ENCODE measurements at regions not wholly inside any gene's neighbourhood (a gene's known extent, or its start where the extent isn't known, plus 50 kb on each side); places are given as distances from the start of the nearest gene placed in this dataset.

DNA sequence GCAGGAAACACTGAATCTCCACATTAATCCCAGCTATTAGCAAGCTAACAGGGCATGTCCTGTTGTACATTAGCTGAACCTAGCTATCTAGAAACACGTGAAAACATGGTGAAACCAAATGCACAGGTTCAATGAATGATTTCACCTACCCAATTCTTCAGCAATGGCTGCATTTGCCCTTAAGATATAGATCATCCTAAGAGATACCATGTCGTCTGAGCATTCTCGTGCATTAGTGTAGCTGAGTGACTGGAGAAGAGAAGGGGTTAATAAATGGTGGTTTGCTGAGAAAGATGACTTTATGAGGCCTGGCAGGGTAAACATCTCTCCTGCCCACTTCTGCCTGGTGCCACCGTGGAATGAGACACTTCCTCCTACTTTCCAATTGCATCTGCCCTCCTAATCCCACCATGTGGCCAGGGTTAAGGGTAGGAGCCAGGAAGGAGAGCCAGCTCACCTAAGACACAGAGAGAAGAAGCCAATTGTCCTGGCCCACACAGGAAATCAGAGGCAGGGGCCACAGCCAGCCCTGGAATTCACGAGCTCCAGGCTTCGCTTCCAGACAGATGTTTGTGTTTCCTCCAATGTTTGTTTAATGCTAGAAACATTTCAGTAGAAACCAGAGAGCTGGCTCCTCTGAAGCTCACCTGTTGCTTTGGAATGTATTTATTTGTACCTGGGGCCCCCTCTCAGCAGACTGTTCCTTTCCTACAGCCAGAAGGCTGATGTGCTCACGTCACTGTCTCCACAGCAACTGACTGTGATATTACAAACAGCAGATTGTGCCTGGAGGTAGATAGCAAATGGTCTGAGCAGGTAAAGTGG, 126.0 kb upstream of the PARP11 start:
- H3K27me3 Mint-ChIP-seq (ENCODE audit: low read depth): peaks cover 55% of the 10 kb centered on the region
- peaks cover 8% of the 10 kb centered on the region for H3K9me3 Mint-ChIP-seq (ENCODE audit: low read depth)
- H3K27ac Mint-ChIP-seq (ENCODE audit: unreplicated experiment): no peak overlapping the region
- H3K36me3 Mint-ChIP-seq (ENCODE audit: low read depth): no peaks in the 10 kb centered on the region
- TF ChIP-seq, protein P1, sequence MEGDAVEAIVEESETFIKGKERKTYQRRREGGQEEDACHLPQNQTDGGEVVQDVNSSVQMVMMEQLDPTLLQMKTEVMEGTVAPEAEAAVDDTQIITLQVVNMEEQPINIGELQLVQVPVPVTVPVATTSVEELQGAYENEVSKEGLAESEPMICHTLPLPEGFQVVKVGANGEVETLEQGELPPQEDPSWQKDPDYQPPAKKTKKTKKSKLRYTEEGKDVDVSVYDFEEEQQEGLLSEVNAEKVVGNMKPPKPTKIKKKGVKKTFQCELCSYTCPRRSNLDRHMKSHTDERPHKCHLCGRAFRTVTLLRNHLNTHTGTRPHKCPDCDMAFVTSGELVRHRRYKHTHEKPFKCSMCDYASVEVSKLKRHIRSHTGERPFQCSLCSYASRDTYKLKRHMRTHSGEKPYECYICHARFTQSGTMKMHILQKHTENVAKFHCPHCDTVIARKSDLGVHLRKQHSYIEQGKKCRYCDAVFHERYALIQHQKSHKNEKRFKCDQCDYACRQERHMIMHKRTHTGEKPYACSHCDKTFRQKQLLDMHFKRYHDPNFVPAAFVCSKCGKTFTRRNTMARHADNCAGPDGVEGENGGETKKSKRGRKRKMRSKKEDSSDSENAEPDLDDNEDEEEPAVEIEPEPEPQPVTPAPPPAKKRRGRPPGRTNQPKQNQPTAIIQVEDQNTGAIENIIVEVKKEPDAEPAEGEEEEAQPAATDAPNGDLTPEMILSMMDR (IDR thresholded peaks at IDR 0.05): no peak
- no peak for DNase-seq (ENCODE audit: low spot score)
- H3K4me1 Mint-ChIP-seq (ENCODE audit: low read depth): no peaks in the 10 kb centered on the region
- no peak overlapping the region for H3K4me3 Mint-ChIP-seq (ENCODE audit: unreplicated experiment)

DNA sequence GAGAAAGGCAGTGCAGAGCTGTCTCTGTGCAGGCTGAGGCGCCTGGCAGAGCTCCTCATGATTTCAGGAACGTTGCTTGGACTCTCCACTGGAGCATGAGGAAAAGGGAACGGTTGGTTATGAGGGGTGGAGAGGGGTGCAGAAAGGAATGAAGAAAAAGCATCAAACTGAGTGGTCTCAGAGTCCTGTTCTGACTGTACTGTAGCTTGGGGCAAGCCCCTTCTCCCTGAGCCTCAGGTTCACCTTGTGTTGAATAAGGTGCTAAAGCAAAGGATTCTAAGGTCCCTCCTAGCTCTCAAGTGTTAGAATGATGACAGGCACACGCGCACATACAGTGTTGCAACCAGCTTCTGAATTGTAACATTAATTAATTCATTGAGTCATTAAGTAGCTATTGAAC, 125.2 kb upstream of the PARP11 start:
- Mint-ChIP-seq H3K27ac (ENCODE audit: unreplicated experiment) (no peak overlapping the region), H3K4me3 (ENCODE audit: unreplicated experiment) (no peak overlapping the region), H3K27me3 (ENCODE audit: low read depth) (peaks cover 58% of the 10 kb centered on the region), H3K4me1 (ENCODE audit: low read depth) (no peaks in the 10 kb centered on the region), H3K36me3 (ENCODE audit: low read depth) (no peaks in the 10 kb centered on the region), H3K9me3 (ENCODE audit: low read depth) (peaks cover 8% of the 10 kb centered on the region)
- no peak for DNase-seq (ENCODE audit: low spot score)
- TF ChIP-seq, protein P1 (IDR thresholded peaks at IDR 0.05): no peak

DNA sequence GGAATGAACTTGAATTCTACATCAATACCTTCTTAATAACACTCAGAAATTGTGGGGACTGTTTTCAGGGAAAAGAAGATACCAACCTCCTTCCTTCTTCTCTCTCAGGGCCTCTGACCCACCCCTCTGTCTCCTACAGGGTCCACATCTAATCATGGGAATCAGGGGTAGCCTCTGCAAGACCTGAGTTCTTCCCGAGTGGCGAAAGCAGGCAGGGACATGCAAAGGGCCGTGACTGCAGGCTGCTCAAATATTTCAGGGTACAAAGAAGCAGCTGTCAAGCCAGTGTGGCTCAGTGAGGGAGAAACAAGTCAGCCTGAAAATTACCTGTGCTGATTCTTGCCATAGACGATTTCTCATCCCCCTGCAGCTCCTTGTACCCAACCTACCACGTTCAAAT, 123.1 kb upstream of the PARP11 start:
- Mint-ChIP-seq H3K9me3 (ENCODE audit: low read depth) (peaks cover 8% of the 10 kb centered on the region), H3K27me3 (ENCODE audit: low read depth) (peaks cover 72% of the 10 kb centered on the region), H3K4me1 (ENCODE audit: low read depth) (no peaks in the 10 kb centered on the region), H3K27ac (ENCODE audit: unreplicated experiment) (no peak overlapping the region), H3K36me3 (ENCODE audit: low read depth) (no peaks in the 10 kb centered on the region), H3K4me3 (ENCODE audit: unreplicated experiment) (no peak overlapping the region)
- no peak for DNase-seq (ENCODE audit: low spot score)
- TF ChIP-seq, protein P1 (IDR thresholded peaks at IDR 0.05): no peak

DNA sequence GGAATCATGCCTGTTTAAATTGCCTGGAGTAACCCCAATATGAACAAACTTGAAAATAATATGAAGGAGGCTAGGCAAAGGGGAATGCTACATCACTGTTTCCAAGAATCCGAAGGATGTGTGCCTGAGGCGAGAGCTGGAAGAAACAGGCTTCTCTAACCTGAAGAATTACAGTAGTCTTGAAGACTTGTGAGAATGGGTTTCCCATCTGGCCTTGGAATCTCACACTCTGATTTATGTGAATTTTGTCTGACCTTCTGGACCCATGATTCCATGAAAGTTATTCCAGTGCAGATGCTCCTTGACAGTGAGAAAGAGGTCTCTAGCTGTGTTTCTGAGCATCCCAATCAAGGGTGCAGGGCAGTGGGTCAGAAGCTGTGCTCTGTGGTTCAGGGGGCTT, 122.1 kb upstream of the PARP11 start:
- Mint-ChIP-seq H3K4me3 (ENCODE audit: unreplicated experiment) (no peak overlapping the region), H3K9me3 (ENCODE audit: low read depth) (no peaks in the 10 kb centered on the region), H3K27ac (ENCODE audit: unreplicated experiment) (no peak overlapping the region), H3K36me3 (ENCODE audit: low read depth) (no peaks in the 10 kb centered on the region), H3K27me3 (ENCODE audit: low read depth) (peaks cover 63% of the 10 kb centered on the region), H3K4me1 (ENCODE audit: low read depth) (no peaks in the 10 kb centered on the region)
- TF ChIP-seq, protein P1 (IDR thresholded peaks at IDR 0.05): no peak
- DNase-seq (ENCODE audit: low spot score): no peak

DNA sequence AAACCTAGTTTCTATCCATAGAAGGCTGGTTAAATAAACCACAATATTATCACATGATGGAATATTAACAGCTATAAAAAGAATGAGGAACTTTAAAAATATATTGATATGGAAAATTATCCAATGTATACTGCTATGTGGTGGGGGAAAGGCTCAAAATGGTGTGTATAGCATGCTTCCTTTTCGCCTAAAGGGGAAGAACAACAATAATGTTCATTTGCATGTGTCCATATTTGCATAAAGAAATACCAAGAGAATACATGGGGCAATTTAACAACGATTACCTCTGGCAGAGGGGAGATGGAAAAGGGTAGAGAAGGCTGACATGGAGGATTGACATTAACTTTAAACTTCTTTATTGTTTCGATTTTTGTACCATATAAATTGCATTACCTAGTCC, 121.3 kb upstream of the PARP11 start:
- no peaks in the 10 kb centered on the region for H3K36me3 Mint-ChIP-seq (ENCODE audit: low read depth)
- DNase-seq (ENCODE audit: low spot score): no peak
- H3K9me3 Mint-ChIP-seq (ENCODE audit: low read depth): no peaks in the 10 kb centered on the region
- no peaks in the 10 kb centered on the region for H3K4me1 Mint-ChIP-seq (ENCODE audit: low read depth)
- H3K4me3 Mint-ChIP-seq (ENCODE audit: unreplicated experiment): no peak overlapping the region
- TF ChIP-seq, protein P1 (IDR thresholded peaks at IDR 0.05): no peak
- H3K27ac Mint-ChIP-seq (ENCODE audit: unreplicated experiment): no peak overlapping the region
- H3K27me3 Mint-ChIP-seq (ENCODE audit: low read depth): peaks cover 59% of the 10 kb centered on the region
